IPS-NIHi7 (cell line): ENCODE measurements at regions not wholly inside any gene's neighbourhood (a gene's known extent, or its start where the extent isn't known, plus 50 kb on each side); places are given as distances from the start of the nearest gene placed in this dataset.
A peak's percentile ranks its signal among the peaks of the same experiment; 100 is the strongest.
"Not testable (repeated sequence)": the region's sequence is repeated elsewhere in the genome, so short reads cannot be mapped to it uniquely, and the experiment has no call there.

Source experiments
- DNase-seq: peaks from one replicate; pipeline ENCODE4 v3.0.0; 2012; ENCODE audit warnings: mixed read lengths; ENCODE audit errors: extremely low spot score

DNA sequence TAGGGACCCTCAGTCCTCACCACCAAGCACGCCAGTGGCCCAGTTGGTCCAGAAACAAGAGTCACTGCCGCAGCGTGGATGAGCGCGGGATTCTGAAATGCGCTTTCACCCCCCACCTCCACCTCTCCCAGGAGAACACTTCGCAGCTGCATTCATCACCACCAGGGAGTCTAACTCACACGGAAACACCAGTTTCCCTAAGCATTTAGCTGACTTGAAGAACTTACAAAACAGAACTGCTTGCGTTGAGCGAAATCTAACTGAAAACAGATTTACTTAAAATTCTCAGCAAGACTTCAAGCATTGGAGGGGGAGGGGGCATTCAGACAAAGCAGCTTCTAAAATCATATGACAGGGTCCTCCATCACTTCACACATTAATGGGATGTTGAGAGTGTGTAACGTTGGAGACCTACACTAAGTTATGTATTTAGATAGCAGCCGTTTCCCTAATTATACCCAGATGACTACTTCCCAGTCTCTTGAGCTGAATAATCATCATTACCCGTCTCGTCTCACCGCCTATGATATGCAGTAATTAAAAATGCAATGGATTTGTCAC lies 258.2 kb upstream of the IRS2 start:
- DNase-seq, result peak; percentile 39

DNA sequence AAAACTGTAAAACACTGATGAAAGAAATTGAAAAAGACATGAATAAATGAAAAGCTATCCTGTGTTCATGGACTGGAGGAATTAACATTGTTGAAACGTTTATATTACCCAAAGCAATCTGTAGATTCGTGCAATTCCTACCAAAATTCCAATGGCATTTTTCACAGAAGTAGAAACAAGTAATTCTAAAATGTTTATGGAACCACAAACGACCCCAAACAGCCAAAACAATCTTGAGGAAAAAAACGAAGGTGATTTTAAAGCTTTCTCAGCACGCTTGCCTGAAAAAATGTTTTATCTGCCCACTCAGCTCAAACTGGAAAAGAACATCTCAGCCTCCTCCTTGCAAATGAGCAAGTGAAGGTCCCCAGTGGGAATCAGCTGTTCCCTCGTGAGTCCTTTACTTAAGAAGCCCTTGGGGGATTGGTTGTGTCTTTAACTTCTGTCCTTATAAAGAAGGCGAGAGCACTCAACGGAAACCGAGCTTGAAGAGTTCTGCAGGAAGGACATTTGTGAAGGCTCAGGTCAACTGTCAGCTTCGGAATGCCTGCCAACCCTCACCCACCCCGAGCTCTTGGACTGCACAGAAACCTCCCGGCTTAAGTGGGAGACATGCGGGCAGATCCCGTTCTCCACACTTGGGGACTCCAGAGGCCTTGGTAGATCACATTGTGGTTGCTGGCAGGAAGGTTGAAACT lies 256.0 kb upstream of the IRS2 start:
- DNase-seq, result no peak

DNA sequence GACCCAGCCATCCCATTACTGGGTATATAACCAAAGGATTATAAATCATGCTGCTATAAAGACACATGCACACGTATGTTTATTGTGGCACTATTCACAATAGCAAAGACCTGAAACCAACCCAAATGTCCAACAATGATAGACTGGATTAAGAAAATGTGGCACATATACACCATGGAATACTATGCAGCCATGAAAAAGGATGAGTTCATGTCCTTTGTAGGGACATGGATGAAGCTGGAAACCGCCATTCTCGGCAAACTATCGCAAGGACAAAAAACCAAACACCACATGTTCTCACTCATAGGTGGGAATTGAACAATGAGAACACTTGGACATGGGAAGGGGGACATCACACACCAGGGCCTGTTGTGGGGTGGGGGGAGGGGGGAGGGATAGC lies 255.3 kb upstream of the IRS2 start:
- DNase-seq, result not testable (repeated sequence)

DNA sequence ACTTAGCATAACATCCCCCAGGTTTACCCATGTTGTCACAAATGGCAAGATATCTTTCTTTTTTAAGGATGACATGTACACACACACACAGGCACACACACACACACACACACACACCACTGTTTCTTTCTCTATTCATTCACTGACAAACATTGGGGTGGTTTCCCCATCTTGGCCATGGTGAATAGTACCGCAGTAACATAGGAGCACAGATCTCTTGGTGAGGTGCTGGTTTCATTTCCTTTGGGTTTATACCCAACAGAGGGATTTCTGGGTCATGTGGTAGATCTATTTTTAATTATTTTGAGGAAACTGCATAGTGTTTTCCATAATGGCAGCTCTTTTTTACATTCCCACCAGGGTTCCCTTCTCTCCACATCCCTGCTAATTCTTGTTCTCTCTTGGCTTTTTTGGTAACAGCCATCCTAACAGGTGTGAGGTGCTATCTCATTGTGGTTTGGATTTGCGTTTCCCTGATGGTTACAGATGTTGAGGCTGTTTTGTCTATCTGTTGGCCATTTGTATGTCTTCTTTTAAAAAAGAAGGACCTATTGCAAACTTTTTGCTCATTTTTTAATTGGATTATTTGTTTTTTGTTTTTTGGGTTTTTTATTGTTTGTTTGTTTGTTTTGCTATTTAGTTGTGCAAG lies 251.7 kb upstream of the IRS2 start:
- no peak for DNase-seq

DNA sequence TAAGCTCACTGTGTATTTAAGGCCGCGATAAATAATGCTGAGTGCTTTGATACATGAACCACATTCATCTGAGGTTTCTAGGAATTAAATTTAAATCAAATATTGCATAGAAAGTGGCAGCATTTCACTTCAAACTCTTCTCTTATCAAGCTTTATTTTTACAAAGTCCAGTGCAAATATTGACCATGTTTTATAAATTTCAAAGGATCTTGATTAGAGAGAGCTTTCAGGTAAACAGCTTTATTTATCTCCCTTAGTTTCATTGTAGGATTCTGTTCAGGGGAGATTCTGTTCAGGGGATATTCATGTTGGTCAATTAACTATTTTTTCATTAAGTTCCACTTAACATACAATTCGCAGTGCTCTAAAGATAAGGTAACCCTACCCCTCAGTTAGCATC lies 249.7 kb upstream of the IRS2 start:
- DNase-seq, result no peak

DNA sequence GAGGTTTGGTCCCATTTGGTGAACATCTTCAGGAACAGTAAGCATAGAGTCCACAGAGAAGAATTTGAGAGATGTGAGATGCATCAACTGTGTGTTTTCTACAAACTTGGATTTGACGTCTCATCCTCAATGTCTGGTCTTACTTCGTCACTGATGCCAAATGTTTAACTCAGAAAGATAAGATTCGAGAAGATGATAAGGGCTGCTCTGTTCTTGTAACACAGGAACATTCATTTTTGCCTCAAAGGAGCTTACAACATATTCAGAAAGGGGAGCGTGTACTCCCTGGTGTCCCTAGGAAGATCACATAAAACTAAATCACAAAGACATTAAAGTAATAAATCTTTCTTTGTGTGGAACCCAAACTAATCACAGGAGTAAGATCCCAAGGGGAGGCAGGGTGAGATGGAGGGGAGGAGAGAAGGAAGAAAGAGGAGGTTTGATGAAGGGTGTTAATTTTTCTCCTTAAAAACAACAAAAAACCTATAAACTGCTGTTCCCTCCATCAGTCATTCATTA lies 247.7 kb upstream of the IRS2 start:
- DNase-seq, result no peak

DNA sequence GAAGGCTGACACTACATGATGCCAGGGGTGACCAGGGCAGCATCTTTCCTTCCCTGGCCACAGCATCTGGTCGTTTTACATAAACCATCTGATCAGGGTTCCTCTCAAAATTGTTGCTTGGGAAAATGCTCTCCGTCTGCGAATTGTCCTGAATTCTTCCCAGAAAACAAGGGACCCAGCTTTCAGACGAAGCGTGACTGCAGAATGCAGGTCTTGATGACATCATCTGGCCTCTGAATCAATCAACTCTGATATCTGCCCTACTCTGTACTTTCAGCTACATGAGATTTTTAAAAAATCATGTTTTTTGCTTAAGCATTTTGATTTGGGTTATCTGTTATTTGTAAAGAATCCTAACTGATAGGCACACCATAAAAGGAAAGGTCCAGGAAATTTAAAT lies 246.6 kb upstream of the IRS2 start:
- DNase-seq, result no peak

DNA sequence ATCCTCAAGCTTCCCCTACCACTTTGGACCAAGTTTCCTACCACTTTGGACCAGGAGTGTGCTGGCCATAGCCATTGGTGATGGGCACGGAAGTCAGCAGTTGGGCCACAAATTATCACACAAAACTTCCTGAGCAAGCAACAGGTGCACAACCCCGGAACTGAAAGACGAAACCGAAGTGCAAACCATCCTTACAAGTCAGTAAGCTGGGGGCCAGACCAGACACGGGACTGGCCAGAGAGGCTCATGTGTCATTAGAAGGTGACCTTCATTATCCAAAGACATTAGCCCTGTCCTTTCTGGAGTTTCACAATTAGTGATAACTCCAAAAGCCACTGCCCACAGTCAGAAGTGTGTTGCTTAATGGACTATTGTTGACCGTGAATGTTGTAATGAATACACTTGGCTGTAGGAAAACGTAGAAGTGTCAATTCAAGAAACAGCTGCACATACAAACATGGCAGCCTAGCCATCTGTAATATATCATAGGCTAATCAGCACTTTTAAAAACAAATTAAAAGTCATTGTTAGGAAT lies 244.1 kb upstream of the IRS2 start:
- no peak for DNase-seq

DNA sequence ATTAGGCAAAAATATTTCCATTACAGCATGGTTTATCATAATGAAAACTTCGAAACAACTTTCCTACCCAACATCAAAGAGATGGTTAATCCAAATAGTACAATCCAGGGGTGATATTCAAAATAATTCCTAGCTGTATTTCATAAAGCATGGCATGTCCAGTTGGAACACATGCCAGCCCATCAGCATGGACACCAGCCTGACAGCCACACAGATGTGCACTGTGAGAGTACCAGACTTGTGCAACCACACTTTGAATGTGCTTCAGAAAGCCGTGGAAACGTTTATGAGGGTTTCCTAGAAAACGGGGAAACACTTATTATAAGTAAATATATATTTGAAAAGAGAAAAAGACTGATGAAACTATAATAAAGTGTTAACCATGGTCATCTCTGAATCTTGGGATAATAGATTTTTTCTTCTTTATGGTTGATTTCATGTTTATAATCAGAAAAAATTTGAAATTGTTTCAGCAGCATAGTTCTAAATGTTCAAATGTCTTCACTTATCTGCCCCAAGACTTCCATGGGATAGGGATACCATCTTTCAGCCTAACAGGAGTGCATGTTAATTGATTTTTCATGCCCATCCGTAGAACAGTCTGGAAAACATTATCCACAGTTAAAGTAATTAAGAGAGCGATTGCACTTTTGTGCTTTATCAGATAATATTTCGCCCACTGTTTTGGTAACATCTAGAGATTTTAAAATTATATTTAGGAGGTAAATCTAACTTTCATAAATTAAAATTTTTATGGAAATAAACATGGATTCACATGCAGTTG lies 242.6 kb upstream of the IRS2 start:
- DNase-seq, result no peak

DNA sequence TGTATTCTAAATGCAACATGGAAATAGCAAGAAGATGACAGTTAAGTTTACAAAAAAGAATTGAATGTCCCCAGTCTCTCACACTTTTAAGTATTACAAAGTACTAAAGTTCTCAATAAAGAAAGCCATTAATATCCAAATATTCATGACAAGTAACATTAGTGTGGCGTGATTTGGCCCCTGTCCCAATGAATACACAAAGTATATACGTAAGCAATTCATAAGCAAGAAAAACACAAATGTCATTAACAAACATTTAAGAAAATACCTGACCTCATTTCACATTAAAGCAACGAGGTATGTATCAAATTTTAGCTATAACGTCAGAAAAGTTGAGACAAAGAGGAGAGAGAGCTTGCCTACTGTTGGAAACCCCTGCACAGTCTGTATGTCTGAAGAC lies 241.9 kb upstream of the IRS2 start:
- no peak for DNase-seq

DNA sequence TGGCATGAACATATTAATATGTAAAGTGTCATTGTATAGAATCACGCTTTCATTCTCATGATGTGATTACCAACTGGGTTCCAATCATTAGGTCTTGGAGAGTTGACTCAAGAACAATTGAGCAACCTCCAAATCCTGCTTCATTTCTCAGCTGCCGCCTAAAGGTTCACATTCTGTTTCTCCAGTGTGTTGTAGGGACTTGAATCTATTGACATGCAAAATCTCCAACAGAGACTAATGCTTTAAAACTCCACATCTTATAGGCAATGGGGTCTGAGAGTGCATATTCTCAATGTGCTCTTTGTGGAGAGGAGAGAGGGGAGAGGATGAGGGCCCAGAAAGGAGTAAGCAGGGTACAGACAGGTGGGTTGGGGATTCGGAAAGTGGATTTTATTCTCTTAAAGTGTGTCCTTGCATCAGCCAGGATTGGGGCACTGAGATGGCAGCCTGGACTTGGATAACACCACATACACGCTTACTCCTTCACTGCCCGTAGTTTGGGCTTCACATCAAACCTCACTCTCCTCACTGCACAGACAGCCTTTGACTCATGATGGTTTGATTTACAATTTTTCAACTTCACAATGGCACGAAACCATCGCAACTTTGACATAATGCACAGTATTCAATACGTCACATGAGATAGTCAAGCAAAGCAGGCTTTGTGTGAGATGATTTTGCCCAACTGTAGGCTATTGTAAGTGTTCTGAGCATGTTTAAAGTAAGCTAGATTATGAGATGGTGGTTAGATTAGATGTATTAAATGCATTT lies 241.3 kb upstream of the IRS2 start:
- DNase-seq, result no peak

DNA sequence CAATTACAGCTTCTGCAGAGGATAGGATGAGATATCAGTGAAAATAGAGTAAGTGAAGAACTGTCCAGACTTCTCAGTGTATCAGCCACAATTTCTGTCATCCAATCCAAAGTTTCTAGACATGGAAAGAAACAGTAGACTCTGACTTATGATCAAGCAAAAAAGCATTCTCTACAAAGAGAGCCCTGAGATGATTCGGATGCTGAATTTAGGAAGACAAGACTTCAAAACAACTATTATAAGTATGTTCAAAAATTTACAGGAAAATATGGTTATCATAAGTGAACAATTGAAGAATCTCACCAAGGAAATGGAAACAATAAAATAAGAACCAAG lies 238.2 kb upstream of the IRS2 start:
- no peak for DNase-seq

DNA sequence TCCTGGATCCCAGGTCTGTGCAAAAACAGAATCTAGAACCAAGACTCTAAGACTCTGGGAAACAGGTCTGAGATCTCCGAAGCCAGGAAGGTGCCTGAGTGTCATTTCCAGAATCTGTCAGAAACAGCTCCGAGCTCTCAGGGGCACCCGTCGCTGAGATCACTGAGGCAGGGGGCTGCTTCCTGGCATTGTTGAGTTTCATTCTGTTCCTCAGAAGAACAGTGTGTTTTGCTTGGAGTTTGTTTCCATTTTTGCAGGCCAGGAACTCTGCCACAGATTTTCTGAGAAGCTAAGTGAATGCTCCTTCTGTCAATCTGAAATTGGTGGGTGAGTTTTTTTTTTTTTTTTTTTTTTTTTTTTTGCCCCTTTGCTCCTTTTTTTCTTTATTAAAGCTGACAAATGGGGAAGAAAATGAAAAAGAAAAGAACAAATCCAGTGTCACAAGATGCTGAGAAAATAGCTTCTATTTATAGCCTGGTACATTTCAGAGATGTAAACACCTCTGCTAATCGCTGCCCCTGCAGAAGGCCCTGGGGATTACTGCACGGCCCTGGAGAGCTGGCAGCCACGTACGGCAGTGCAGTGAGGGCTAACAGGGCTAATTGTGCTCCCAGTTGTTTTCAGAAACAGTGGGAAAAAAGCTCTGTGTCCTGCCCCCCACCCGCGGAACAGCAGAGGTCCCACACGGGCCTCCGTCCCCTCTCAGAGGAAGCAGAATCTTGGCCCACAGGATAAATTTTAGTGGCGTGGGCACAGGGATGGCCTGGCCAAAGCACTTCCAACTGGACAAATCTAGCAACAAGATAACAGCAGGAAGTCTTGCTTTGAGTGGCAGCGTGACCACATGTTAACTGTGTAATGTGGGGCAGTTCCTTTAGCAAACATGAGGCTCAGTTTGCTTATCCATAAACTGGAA lies 237.6 kb upstream of the IRS2 start:
- no peak for DNase-seq

DNA sequence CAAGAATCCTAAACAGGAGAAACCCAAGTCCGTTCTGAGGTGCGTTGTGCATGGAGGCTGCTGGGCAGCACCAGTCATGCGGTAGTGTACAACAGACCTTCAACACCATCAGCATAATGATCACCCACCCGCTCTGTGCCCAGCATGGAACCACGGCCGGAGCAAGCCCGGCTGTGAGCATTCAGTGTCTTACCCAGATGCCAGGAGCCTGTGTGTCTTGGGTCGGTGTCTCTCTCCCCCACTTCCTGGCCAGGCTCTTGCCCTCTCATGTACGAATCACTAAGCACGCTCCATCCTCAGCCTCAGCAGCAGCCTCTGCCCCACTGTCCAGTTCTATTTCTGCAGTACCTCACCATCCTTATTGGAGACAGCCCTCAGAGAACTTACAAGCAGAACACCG lies 231.6 kb upstream of the IRS2 start:
- no peak for DNase-seq

DNA sequence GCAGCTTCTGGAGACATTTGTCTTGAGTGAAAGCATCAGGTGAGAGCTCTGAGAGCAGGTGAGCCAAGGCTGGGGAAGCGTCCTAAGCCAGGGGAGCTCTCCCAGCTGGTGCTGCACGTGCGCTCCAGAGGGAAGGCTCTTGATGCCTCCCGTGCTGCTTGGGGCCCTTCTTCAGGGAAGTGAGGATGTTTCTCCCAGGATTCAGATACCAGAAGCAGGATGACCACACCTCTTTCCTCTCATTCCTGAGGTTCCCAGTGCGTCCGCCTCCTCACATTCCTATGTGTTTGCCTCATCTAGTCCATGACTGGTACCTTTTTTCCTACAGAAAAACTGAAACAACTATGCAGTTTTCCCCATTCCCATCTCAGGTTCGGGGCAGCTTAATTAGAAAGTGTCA lies 231.0 kb upstream of the IRS2 start:
- DNase-seq, result peak; percentile 78

DNA sequence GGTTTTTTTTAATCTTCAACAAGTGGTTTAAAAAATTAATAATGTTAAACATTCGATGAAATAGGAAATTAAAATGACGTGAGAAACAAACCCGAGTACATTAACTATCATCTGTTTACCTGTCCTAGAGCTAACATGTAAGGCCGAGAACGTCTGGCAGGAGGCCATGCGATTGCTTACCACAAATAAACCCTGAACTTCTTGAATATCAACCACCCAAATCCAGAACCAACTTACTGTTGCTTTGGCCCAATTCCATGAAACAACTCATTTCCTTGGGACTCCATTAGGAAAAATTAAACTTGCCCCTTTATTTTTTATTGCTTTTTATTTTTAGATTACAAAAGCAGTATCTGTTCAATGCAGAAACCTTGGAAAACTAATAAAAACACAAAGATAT lies 228.9 kb upstream of the IRS2 start:
- no peak for DNase-seq

DNA sequence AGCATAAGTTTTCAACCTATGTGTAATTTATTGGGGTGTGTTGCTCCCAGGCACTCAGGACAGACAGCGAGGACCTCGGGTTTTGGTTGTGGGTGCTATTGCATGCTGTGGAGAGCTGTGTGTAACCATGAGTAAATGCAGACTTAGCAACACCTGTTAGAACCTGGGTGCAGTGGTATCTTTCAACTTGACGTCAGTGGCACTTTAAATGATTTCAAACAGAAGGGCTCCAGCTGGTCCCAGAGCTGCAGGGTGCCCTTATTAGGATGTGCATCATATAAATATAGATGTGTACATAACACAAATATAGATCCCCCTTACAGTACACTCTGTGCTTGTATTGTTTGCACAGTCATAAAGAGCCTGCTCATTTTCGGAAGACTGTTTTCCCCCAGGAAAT lies 228.3 kb upstream of the IRS2 start:
- no peak for DNase-seq

DNA sequence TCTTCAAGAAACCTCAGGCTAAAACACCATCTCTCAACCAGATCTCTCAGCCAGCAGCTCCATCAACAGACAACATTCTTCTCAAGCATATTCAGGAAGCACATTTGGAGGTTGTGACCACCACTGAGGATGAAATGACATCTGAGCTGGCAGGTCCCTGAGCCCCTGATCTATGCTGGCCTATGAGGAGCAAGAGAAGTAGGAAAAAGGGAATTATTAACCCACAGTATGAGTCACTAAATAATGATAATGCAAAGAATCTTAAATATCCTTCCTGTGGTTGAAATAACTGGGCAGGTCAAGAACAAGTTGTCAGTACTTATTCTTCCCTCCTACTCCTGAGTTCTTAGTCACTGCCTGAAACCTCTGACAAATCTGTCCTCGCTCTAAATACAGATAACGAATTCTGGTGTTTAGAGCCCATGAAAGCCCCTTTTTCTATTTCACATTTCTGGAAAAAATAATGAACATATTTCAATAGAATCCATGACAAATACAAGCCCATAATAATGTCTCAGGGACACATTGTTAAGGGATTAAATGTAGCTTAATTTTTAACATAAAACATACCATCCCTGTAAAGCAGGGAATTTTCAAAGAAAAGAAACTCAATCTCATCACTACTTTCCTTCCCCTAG lies 225.8 kb upstream of the IRS2 start:
- no peak for DNase-seq

DNA sequence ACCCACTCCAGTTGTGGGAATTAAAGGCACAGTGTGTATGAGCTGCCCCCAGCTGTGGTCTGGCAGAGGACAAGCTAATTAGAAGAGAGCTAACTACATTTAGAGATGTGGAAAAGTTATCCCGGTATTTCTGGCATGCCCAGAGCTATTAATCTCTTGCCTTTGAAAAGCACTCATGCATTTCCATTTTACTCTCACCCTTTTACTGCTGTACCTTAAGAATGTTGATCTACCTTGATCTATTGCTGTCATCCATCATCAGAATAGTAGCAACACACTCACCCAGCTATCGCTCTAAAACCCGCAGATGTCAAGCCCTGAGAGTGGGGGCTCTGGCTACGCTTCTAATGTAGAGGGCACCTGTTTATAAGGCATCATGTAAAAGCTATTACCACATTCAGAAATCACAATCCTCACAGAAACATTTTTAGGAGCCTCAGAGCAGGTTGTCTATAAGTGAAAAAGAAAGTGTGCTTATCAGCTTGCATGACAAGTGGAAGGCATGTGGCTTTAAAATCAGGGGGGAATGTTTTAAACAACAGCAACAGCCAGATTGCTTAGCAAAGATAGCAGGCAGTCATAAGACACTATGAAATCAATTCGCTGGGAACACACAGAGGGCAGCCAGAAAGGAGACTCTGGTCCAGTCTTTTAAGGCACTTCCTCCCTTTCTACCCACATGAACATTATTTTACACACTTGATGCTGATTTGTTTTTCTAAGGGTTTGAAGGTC lies 224.2 kb upstream of the IRS2 start:
- DNase-seq, result no peak
